GM12878 (cell line): ENCODE measurements at regions not wholly inside any gene's neighbourhood (a gene's known extent, or its start where the extent isn't known, plus 50 kb on each side); places are given as distances from the start of the nearest gene placed in this dataset.

ENCODE experiments used
- ATAC-seq: fragments of 200-7000 bp; cut with Tn5 transposase; 3 replicates; pipeline ENCODE4 v1.9.1; 2020; ENCODE audit warnings: mild to moderate bottlenecking, moderate library complexity
- BruUV-seq: library from RNA; stranded (reverse); fragments of 400-500 nt; replicated peaks from 2 replicates; lab custom pipeline; 2021; lab: Mats Ljungman, UMichigan
- CTCF ChIA-PET: fragments of 300-600 bp; sonication (Branson Sonifier 250); formaldehyde crosslinking; extraction: SDS; loops from one replicate; lab custom pipeline; 2021; ENCODE audit warnings: inconsistent platforms; lab: Yijun Ruan, JAX
- POLR2A ChIA-PET: fragments of 350-600 bp; formaldehyde crosslinking; extraction: SDS; loops from one replicate; lab custom pipeline; 2021; ENCODE audit warnings: inconsistent platforms; lab: Charles Lee
- RAD21 ChIA-PET: fragments of 300-600 bp; sonication (Branson Sonifier 250); formaldehyde crosslinking; loops from one replicate; lab custom pipeline; 2023; ENCODE audit warnings: antibody characterized with exemption; ENCODE audit not compliant: unreplicated experiment; lab: Charles Lee
- SMC1A ChIA-PET: fragments of 300-600 bp; sonication (Branson Sonifier 250); formaldehyde crosslinking; loops from one replicate; lab custom pipeline; 2023; ENCODE audit not compliant: unreplicated experiment, uncharacterized antibody; lab: Charles Lee
- DNase-seq: peaks from one replicate; pipeline ENCODE4 v3.0.0-alpha.2; 2011; ENCODE audit warnings: low read depth, low spot score
- FAIRE-seq: peaks from 3 replicates; lab custom pipeline; 2011; peaks lifted over from hg19 to GRCh38; lab: Jason Lieb, UNC
- H2AFZ ChIP-seq: 2 replicates; pipeline ENCODE4 v1.6.0; 2011; ENCODE audit warnings: low read depth, low read length, control low read depth; ENCODE audit not compliant: control insufficient read depth
- H3K27ac ChIP-seq: 2 replicates; pipeline ENCODE4 v1.5.1; 2011; ENCODE audit warnings: control low read depth; ENCODE audit not compliant: control insufficient read depth, insufficient read depth
- H3K27me3 ChIP-seq, 2 experiments: replicated peaks in 1 of 2; 2 replicates each; pipeline versions ENCODE4 v1.6.0 to v1.6.1; 2011; ENCODE audit warnings: low read length in 1 of 2; ENCODE audit not compliant: control insufficient read depth in 2 of 2, insufficient read depth in 2 of 2
- H3K36me3 ChIP-seq, 2 experiments: 2 replicates each; pipeline ENCODE4 v1.5.1; 2011; ENCODE audit warnings: low read length in 1 of 2; ENCODE audit not compliant: control insufficient read depth in 2 of 2, insufficient read depth in 2 of 2
- H3K4me1 ChIP-seq: 2 replicates; pipeline ENCODE4 v1.6.1; 2011; ENCODE audit warnings: mild to moderate bottlenecking, low read length, moderate library complexity, mixed read lengths; ENCODE audit not compliant: control insufficient read depth, insufficient read depth
- H3K4me2 ChIP-seq: 2 replicates; pipeline ENCODE4 v1.6.0; 2011; ENCODE audit warnings: control low read depth; ENCODE audit not compliant: control insufficient read depth, insufficient read depth
- H3K4me3 ChIP-seq: fragments of 200-600 bp; sonication (generic); 2 replicates; pipeline ENCODE4 v1.5.1; 2016
- H3K79me2 ChIP-seq: 2 replicates; pipeline ENCODE4 v1.6.0; 2011; ENCODE audit warnings: low read length; ENCODE audit not compliant: control insufficient read depth, insufficient read depth
- H3K9ac ChIP-seq: 2 replicates; pipeline ENCODE4 v1.8.0; 2011; ENCODE audit warnings: low read length, control low read depth, mixed read lengths; ENCODE audit not compliant: control insufficient read depth, insufficient read depth
- H3K9me3 ChIP-seq: replicated peaks from 3 replicates; pipeline ENCODE4 v1.5.1; 2011; ENCODE audit warnings: mild to moderate bottlenecking, low read length; ENCODE audit not compliant: control insufficient read depth, insufficient read depth
- H4K20me1 ChIP-seq: 2 replicates; pipeline ENCODE4 v1.6.0; 2011; ENCODE audit not compliant: control insufficient read depth, insufficient read depth
- BACH1 ChIP-seq: fragments of 450-650 bp; IDR thresholded peaks from 2 replicates; pipeline ENCODE4 v1.6.1; 2017; ENCODE audit warnings: mild to moderate bottlenecking, borderline replicate concordance
- BCLAF1 ChIP-seq: fragments of 450-650 bp; IDR thresholded peaks from 2 replicates; pipeline ENCODE4 v1.6.1; 2017; ENCODE audit warnings: antibody characterized with exemption, mild to moderate bottlenecking, moderate library complexity
- BHLHE40 ChIP-seq, 2 experiments: fragments of 450-650 bp in 1 of 2; IDR thresholded peaks; 2 replicates each; pipeline ENCODE4 v1.6.1; 2011 to 2017; ENCODE audit warnings: low read depth in 2 of 2, borderline replicate concordance in 1 of 2, improper control_type of control experiment in 1 of 2, low read length in 1 of 2, mild to moderate bottlenecking in 1 of 2
- CBFB ChIP-seq: IDR thresholded peaks from 2 replicates; pipeline ENCODE4 v1.6.1; 2016; ENCODE audit warnings: antibody characterized with exemption, low read depth
- EED ChIP-seq: sonication (generic); IDR thresholded peaks from 2 replicates; pipeline ENCODE4 v1.6.1; 2016; ENCODE audit warnings: antibody characterized with exemption, low read depth
- HDAC6 ChIP-seq: fragments of 200-600 bp; sonication (generic); IDR thresholded peaks from one replicate; pipeline ENCODE4 v1.8.0; 2017; ENCODE audit warnings: antibody characterized with exemption; ENCODE audit not compliant: unreplicated experiment
- LARP7 ChIP-seq: fragments of 450-650 bp; IDR thresholded peaks from 2 replicates; pipeline ENCODE4 v1.6.1; 2017; ENCODE audit warnings: mild to moderate bottlenecking
- MLLT1 ChIP-seq: fragments of 450-650 bp; IDR thresholded peaks from 2 replicates; pipeline ENCODE4 v1.6.1; 2016; ENCODE audit warnings: mild to moderate bottlenecking
- MTA2 ChIP-seq: fragments of 450-650 bp; IDR thresholded peaks from 2 replicates; pipeline ENCODE4 v1.6.1; 2016; ENCODE audit warnings: low read depth, mild to moderate bottlenecking, moderate library complexity
- MYB ChIP-seq: fragments of 150-350 bp; IDR thresholded peaks from 2 replicates; pipeline ENCODE4 v1.6.1; 2014; ENCODE audit warnings: mild to moderate bottlenecking, low read depth, low read length, borderline replicate concordance
- NBN ChIP-seq: fragments of 450-650 bp; IDR thresholded peaks from 2 replicates; pipeline ENCODE4 v1.6.1; 2016
- NR2F1 ChIP-seq: fragments of 450-650 bp; conservative IDR thresholded peaks from 2 replicates; pipeline ENCODE4 v1.6.1; 2017; ENCODE audit warnings: mild to moderate bottlenecking
- PRDM15 ChIP-seq: fragments of 450-650 bp; formaldehyde crosslinking; IDR thresholded peaks from 2 replicates; pipeline ENCODE4 v1.4.0; 2020; ENCODE audit warnings: mild to moderate bottlenecking, moderate library complexity
- RAD51 ChIP-seq: fragments of 450-650 bp; IDR thresholded peaks from 2 replicates; pipeline ENCODE4 v1.6.1; 2016; ENCODE audit warnings: moderate library complexity, mild to moderate bottlenecking, inconsistent platforms
- SUZ12 ChIP-seq: fragments of 200-600 bp; sonication (generic); IDR thresholded peaks from one replicate; pipeline ENCODE4 v1.6.1; 2018; ENCODE audit warnings: antibody characterized with exemption, mild to moderate bottlenecking; ENCODE audit not compliant: unreplicated experiment
- TCF3 ChIP-seq: IDR thresholded peaks from 2 replicates; pipeline ENCODE4 v1.6.1; 2012; ENCODE audit warnings: low read depth, mild to moderate bottlenecking, low read length, borderline replicate concordance; ENCODE audit not compliant: insufficient read depth
- whole genome bisulfite sequencing: methylation state at CpG from one replicate; pipeline ENCODE4 v1.1.6; 2016; ENCODE audit warnings: low lambda C conversion rate; ENCODE audit not compliant: insufficient replicate concordance, insufficient coverage; ENCODE audit errors: missing lambda C conversion rate; 5-methylcytosine and 5-hydroxymethylcytosine counted together
- in situ Hi-C: fragments of 300-500 bp; cut with MboI; formaldehyde crosslinking; loops from 9 replicates; pipeline ENCODE4 v1.14.3; 2018; ENCODE audit warnings: mixed read lengths
- intact Hi-C: fragments of 100-400 bp; cut with micrococcal nuclease; formaldehyde crosslinking; loops from one replicate; pipeline ENCODE4 v1.14.2; 2022; ENCODE audit not compliant: unreplicated experiment

GRCh38 chr4:171279131-171279530, 534.1 kb upstream of the GALNTL6 start:
- intact Hi-C loops, result no loop called here
- CTCF ChIA-PET, result no interaction called here
- TF ChIP-seq NBN (no peak), EED (no peak), LARP7 (no peak), MLLT1 (no peak), BACH1 (no peak), TCF3 (no peak), SUZ12 (no peak), BCLAF1 (no peak), RAD51 (no peak), HDAC6 (no peak), BHLHE40 (IDR thresholded peaks at IDR 0.05; ENCODE audit: borderline replicate concordance in 1 of 2, low read depth in 2 of 2, low read length in 1 of 2) (no peak), NR2F1 (no peak), MYB (no peak), PRDM15 (CRISPR knock-in tag) (no peak), CBFB (no peak), MTA2 (no peak)

More at GRCh38 chr4:171279131-171279530, 534.1 kb upstream of the GALNTL6 start:
- Histone ChIP-seq H4K20me1 (no peaks in the 10 kb centered on the region), H3K4me1 (no peaks in the 10 kb centered on the region), H3K4me2 (no peak overlapping the region), H3K27ac (no peak overlapping the region), H3K9me3 (no peaks in the 10 kb centered on the region), H2AFZ (no peak overlapping the region), H3K36me3 (no peaks in the 10 kb centered on the region), H3K79me2 (no peaks in the 10 kb centered on the region), H3K9ac (no peak overlapping the region), H3K27me3 (no peaks in the 10 kb centered on the region), H3K4me3 (no peak overlapping the region)
- ChIA-PET RAD21 (no interaction called here), SMC1A (no interaction called here), POLR2A (no interaction called here)
- WGBS, result 31% methylated on average over 2 of the region's 2 CpGs
- DNase-seq (no peak), FAIRE-seq (no peak), ATAC-seq (no peak; the same call in 2 of the 3 replicates)
- in situ Hi-C loops, result no loop called here
- BruUV-seq, result no TSS peak
